PC-9 (cell line): ENCODE measurements at regions not wholly inside any gene's neighbourhood (a gene's known extent, or its start where the extent isn't known, plus 50 kb on each side); places are given as distances from the start of the nearest gene placed in this dataset.

Experiments used
- EZH2 ChIP-seq: fragments of 200-600 bp; sonication (generic); IDR thresholded peaks from 2 replicates; pipeline ENCODE4 v1.8.0; 2017; ENCODE audit warnings: antibody characterized with exemption, low read depth
- TF ChIP-seq, protein P1 (sequence below): fragments of 200-600 bp; sonication (generic); conservative IDR thresholded peaks from 2 replicates; pipeline ENCODE4 v1.6.1; 2017; ENCODE audit warnings: mixed run types, antibody characterized with exemption, mild to moderate bottlenecking, moderate library complexity

DNA sequence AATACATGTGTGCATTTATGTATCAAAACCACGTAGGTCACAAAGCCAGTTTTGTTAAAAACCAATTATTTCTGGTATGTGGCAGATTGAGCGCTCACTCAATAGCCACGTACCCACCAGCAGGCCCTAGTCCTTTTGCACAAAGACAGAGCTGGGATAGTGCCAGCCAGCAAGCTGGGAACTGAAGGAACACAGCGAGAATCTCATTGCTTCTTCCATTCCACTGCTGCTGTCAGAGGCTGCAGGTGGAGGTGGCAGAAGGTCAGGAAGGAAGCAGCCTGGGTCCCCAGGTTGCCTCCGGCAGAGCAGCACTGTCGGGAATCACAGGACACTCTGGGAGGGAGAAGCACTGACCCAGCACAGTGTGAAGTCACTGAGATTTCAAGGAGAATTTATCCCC is 385.5 kb upstream of the PFKP start:
- TF ChIP-seq, protein P1, sequence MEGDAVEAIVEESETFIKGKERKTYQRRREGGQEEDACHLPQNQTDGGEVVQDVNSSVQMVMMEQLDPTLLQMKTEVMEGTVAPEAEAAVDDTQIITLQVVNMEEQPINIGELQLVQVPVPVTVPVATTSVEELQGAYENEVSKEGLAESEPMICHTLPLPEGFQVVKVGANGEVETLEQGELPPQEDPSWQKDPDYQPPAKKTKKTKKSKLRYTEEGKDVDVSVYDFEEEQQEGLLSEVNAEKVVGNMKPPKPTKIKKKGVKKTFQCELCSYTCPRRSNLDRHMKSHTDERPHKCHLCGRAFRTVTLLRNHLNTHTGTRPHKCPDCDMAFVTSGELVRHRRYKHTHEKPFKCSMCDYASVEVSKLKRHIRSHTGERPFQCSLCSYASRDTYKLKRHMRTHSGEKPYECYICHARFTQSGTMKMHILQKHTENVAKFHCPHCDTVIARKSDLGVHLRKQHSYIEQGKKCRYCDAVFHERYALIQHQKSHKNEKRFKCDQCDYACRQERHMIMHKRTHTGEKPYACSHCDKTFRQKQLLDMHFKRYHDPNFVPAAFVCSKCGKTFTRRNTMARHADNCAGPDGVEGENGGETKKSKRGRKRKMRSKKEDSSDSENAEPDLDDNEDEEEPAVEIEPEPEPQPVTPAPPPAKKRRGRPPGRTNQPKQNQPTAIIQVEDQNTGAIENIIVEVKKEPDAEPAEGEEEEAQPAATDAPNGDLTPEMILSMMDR: no peak
- TF ChIP-seq EZH2: no peak
